Kidney tubule cell (primary cell): ENCODE measurements at regions not wholly inside any gene's neighbourhood (a gene's known extent, or its start where the extent isn't known, plus 50 kb on each side); places are given as distances from the start of the nearest gene placed in this dataset.

Experiments used
- DNase-seq: peaks from one replicate; pipeline ENCODE4 v3.0.0-alpha.2; 2018; ENCODE audit warnings: low spot score

GRCh38 chr13:75132701-75133695 is 349.0 kb downstream of the TBC1D4 start:
- peak; percentile 8 for DNase-seq

- DNase-seq = no peak
Observed at GRCh38 chr13:75129331-75129730, 352.6 kb downstream of the TBC1D4 start.

- no peak for DNase-seq
Observed at GRCh38 chr13:75124415-75124814, 357.6 kb downstream of the TBC1D4 start.

GRCh38 chr13:75123428-75123827 is 358.5 kb downstream of the TBC1D4 start:
- no peak for DNase-seq

GRCh38 chr13:75120085-75120484 is 361.9 kb downstream of the TBC1D4 start:
- DNase-seq = no peak

GRCh38 chr13:75115171-75115570 is 366.8 kb downstream of the TBC1D4 start:
- no peak for DNase-seq

- DNase-seq = peak; percentile 40
Observed at GRCh38 chr13:75103976-75104375, 378.0 kb downstream of the TBC1D4 start.

GRCh38 chr13:75102001-75102716 is 379.8 kb downstream of the TBC1D4 start:
- DNase-seq = peak; percentile 33

GRCh38 chr13:75101348-75101747 is 380.6 kb downstream of the TBC1D4 start:
- DNase-seq = no peak

GRCh38 chr13:75092143-75092542 is 389.8 kb downstream of the TBC1D4 start:
- no peak for DNase-seq

GRCh38 chr13:75091718-75092117 is 390.3 kb downstream of the TBC1D4 start:
- DNase-seq = no peak

- DNase-seq = no peak
Observed at GRCh38 chr13:75090872-75091615, 390.9 kb downstream of the TBC1D4 start.

GRCh38 chr13:75088915-75089314 is 393.1 kb downstream of the TBC1D4 start:
- no peak for DNase-seq

GRCh38 chr13:75079226-75079625 is 402.7 kb downstream of the TBC1D4 start:
- DNase-seq = peak; percentile 83

- no peak for DNase-seq
Observed at GRCh38 chr13:75076476-75076875, 405.5 kb downstream of the TBC1D4 start.

GRCh38 chr13:75073786-75074185 is 408.2 kb downstream of the TBC1D4 start:
- DNase-seq = no peak

- no peak for DNase-seq
Observed at GRCh38 chr13:75072891-75073290, 409.1 kb downstream of the TBC1D4 start.

- no peak for DNase-seq
Observed at GRCh38 chr13:75072368-75072767, 409.6 kb downstream of the TBC1D4 start.

- no peak for DNase-seq
Observed at GRCh38 chr13:75071796-75072195, 410.2 kb downstream of the TBC1D4 start.

- DNase-seq = peak; percentile 29
Observed at GRCh38 chr13:75071395-75071794, 410.6 kb downstream of the TBC1D4 start.

- DNase-seq = no peak
Observed at GRCh38 chr13:75061909-75062308, 420.1 kb downstream of the TBC1D4 start.

- DNase-seq = no peak
Observed at GRCh38 chr13:75055296-75055695, 426.7 kb downstream of the TBC1D4 start.
